Breast epithelium (tissue), 3 donors: ENCODE measurements at regions not wholly inside any gene's neighbourhood (a gene's known extent, or its start where the extent isn't known, plus 50 kb on each side); places are given as distances from the start of the nearest gene placed in this dataset.
"Not testable (repeated sequence)": the region's sequence is repeated elsewhere in the genome, so short reads cannot be mapped to it uniquely, and the experiment has no call there.

Experiments
- POLR2A ChIP-seq: fragments of 450-650 bp; IDR thresholded peaks from one replicate; pipeline ENCODE4 v1.6.1; 2016; ENCODE audit warnings: antibody characterized with exemption, mild to moderate bottlenecking, moderate library complexity
- POLR2AphosphoS5 ChIP-seq, 3 donors: sonication (generic); formaldehyde crosslinking; IDR thresholded peaks; one replicate each; pipeline ENCODE4 v1.6.1; 2017; ENCODE audit warnings: antibody characterized with exemption in 3 of 3
- TF ChIP-seq, protein P1 (sequence below), 3 donors: fragments of 450-650 bp; IDR thresholded peaks; one replicate each; pipeline ENCODE4 v1.5.1; 2016 to 2017; ENCODE audit warnings: antibody characterized with exemption in 3 of 3, mild to moderate bottlenecking in 3 of 3, moderate library complexity in 3 of 3

DNA sequence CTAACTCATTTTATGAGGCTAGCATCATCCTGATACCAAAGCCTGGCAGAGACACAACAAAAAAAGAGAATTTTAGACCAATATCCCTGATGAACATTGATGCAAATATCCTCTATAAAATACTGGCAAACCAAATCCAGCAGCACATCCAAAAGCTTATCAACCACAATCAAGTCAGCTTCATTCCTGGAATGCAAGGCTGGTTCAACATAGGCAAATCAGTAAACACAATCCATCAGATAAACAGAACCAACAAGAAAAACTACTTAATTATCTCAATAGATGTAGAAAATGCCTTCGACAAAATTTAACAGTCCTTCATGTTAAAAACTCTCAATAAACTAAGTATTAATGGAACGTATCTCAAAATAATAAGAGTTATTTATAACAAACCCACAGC, 433.3 kb downstream of the TFEC start:
- TF ChIP-seq, protein P1, sequence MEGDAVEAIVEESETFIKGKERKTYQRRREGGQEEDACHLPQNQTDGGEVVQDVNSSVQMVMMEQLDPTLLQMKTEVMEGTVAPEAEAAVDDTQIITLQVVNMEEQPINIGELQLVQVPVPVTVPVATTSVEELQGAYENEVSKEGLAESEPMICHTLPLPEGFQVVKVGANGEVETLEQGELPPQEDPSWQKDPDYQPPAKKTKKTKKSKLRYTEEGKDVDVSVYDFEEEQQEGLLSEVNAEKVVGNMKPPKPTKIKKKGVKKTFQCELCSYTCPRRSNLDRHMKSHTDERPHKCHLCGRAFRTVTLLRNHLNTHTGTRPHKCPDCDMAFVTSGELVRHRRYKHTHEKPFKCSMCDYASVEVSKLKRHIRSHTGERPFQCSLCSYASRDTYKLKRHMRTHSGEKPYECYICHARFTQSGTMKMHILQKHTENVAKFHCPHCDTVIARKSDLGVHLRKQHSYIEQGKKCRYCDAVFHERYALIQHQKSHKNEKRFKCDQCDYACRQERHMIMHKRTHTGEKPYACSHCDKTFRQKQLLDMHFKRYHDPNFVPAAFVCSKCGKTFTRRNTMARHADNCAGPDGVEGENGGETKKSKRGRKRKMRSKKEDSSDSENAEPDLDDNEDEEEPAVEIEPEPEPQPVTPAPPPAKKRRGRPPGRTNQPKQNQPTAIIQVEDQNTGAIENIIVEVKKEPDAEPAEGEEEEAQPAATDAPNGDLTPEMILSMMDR (IDR thresholded peaks at IDR 0.05), result not testable (repeated sequence)
- TF ChIP-seq POLR2A; POLR2AphosphoS5 (IDR thresholded peaks at IDR 0.05): not testable (repeated sequence)
